ENCODE measurements at regions not wholly inside any gene's neighbourhood (a gene's known extent, or its start where the extent isn't known, plus 50 kb on each side); places are given as distances from the start of the nearest gene placed in this dataset.

GRCh38 chr2:216283038-216283900 lies 89.0 kb downstream of the MARCHF4 start:
- Histone ChIP-seq H3K4me1 (ENCODE audit: control insufficient read depth in 1 of 2, low read depth in 2 of 2) (no peaks in the 10 kb centered on the region), H3K27me3 (replicated peaks; ENCODE audit: insufficient read depth) (no peaks in the 10 kb centered on the region), H3K36me3 (no peaks in the 10 kb centered on the region), H3K4me3 (no peak overlapping the region), H3K27ac (no peak overlapping the region), H3K9me3 (no peaks in the 10 kb centered on the region)
- no peak for TF ChIP-seq CTCF (IDR thresholded peaks at IDR 0.05)
- no peak for DNase-seq (ENCODE audit: low spot score)
- no peak for ATAC-seq (ENCODE audit: insufficient number of reproducible peaks, low FRiP score, low read depth)

GRCh38 chr2:216281876-216282275 lies 90.4 kb downstream of the MARCHF4 start:
- TF ChIP-seq CTCF (IDR thresholded peaks at IDR 0.05): no peak
- Histone ChIP-seq H3K27me3 (replicated peaks; ENCODE audit: insufficient read depth) (no peaks in the 10 kb centered on the region), H3K27ac (no peak overlapping the region), H3K9me3 (no peaks in the 10 kb centered on the region), H3K4me3 (no peak overlapping the region), H3K36me3 (no peaks in the 10 kb centered on the region), H3K4me1 (ENCODE audit: control insufficient read depth in 1 of 2, low read depth in 2 of 2) (no peaks in the 10 kb centered on the region)
- no peak for ATAC-seq (ENCODE audit: insufficient number of reproducible peaks, low FRiP score, low read depth)
- DNase-seq (ENCODE audit: low spot score): no peak

- no peak for ATAC-seq (ENCODE audit: insufficient number of reproducible peaks, low FRiP score, low read depth)
- no peaks in the 10 kb centered on the region for H3K9me3 ChIP-seq
- H3K36me3 ChIP-seq: no peaks in the 10 kb centered on the region
- H3K27ac ChIP-seq: no peak overlapping the region
- no peaks in the 10 kb centered on the region for H3K27me3 ChIP-seq (replicated peaks; ENCODE audit: insufficient read depth)
- H3K4me1 ChIP-seq (ENCODE audit: control insufficient read depth in 1 of 2, low read depth in 2 of 2): no peaks in the 10 kb centered on the region
- TF ChIP-seq CTCF (IDR thresholded peaks at IDR 0.05): no peak
- no peak for DNase-seq (ENCODE audit: low spot score)
- H3K4me3 ChIP-seq: no peak overlapping the region
Observed at GRCh38 chr2:216281316-216281715, 91.0 kb downstream of the MARCHF4 start.

GRCh38 chr2:216279459-216279858 lies 92.8 kb downstream of the MARCHF4 start:
- Histone ChIP-seq H3K9me3 (no peaks in the 10 kb centered on the region), H3K27ac (no peak overlapping the region), H3K4me3 (no peak overlapping the region), H3K27me3 (replicated peaks; ENCODE audit: insufficient read depth) (no peaks in the 10 kb centered on the region), H3K36me3 (no peaks in the 10 kb centered on the region), H3K4me1 (ENCODE audit: control insufficient read depth in 1 of 2, low read depth in 2 of 2) (peaks cover 4 to 13% of the 10 kb centered on the region in 2 donors)
- TF ChIP-seq CTCF (IDR thresholded peaks at IDR 0.05): no peak
- ATAC-seq (ENCODE audit: insufficient number of reproducible peaks, low FRiP score, low read depth) (no peak), DNase-seq (ENCODE audit: low spot score) (no peak)

- Histone ChIP-seq H3K27me3 (replicated peaks; ENCODE audit: insufficient read depth) (no peaks in the 10 kb centered on the region), H3K9me3 (no peaks in the 10 kb centered on the region), H3K36me3 (no peaks in the 10 kb centered on the region), H3K4me1 (ENCODE audit: control insufficient read depth in 1 of 2, low read depth in 2 of 2) (peaks cover 4 to 18% of the 10 kb centered on the region in 2 donors), H3K4me3 (no peak overlapping the region), H3K27ac (no peak overlapping the region)
- no peak for TF ChIP-seq CTCF (IDR thresholded peaks at IDR 0.05)
- no peak for DNase-seq (ENCODE audit: low spot score)
- ATAC-seq (ENCODE audit: insufficient number of reproducible peaks, low FRiP score, low read depth): no peak
Observed at GRCh38 chr2:216279031-216279430, 93.3 kb downstream of the MARCHF4 start.
